Natural killer cell (primary cell): ENCODE measurements at regions not wholly inside any gene's neighbourhood (a gene's known extent, or its start where the extent isn't known, plus 50 kb on each side); places are given as distances from the start of the nearest gene placed in this dataset.

Source experiments
- ATAC-seq, 3 donors: fragments of 150-1000 bp in 2 of 3; fragments of 200-7000 bp in 1 of 3; cut with Tn5 transposase; 1 replicate in 1 of 3; 2 replicates in 2 of 3; pipeline ENCODE4 v1.10.0; 2021; ENCODE audit warnings: mild to moderate bottlenecking in 2 of 3, moderate library complexity in 2 of 3
- DNase-seq, 2 donors: peaks; one replicate each; pipeline versions ENCODE4 v3.0.0 to v3.0.0-alpha.2; 2013 to 2021; ENCODE audit warnings: mixed read lengths in 1 of 2
- H3K27ac ChIP-seq: one replicate; pipeline ENCODE4 v1.5.1; 2013; ENCODE audit warnings: mild to moderate bottlenecking, low read length
- H3K27me3 ChIP-seq: one replicate; pipeline ENCODE4 v1.6.1; 2013; ENCODE audit warnings: low read length; ENCODE audit not compliant: control insufficient read depth, insufficient read depth
- H3K36me3 ChIP-seq: one replicate; pipeline ENCODE4 v1.6.1; 2013; ENCODE audit warnings: low read length; ENCODE audit not compliant: control insufficient read depth, insufficient read depth
- H3K4me1 ChIP-seq: one replicate; pipeline ENCODE4 v1.6.1; 2013; ENCODE audit warnings: low read length; ENCODE audit not compliant: control insufficient read depth, insufficient read depth
- H3K4me3 ChIP-seq: one replicate; pipeline ENCODE4 v1.5.1; 2013; ENCODE audit warnings: low read length
- H3K9me3 ChIP-seq: one replicate; pipeline ENCODE4 v1.6.1; 2013; ENCODE audit warnings: low read length; ENCODE audit not compliant: control insufficient read depth, insufficient read depth
- H3K27ac Mint-ChIP-seq, 2 donors: one replicate each; pipeline ENCODE4 v1.8.0; 2022; ENCODE audit warnings: mild to moderate bottlenecking in 2 of 2, mixed read lengths in 2 of 2, moderate library complexity in 1 of 2
- H3K27me3 Mint-ChIP-seq, 2 donors: one replicate each; pipeline ENCODE4 v1.8.0; 2022; ENCODE audit warnings: low read depth in 2 of 2, mixed read lengths in 2 of 2
- H3K36me3 Mint-ChIP-seq: one replicate; pipeline ENCODE4 v1.8.0; 2022; ENCODE audit warnings: mixed read lengths
- H3K4me1 Mint-ChIP-seq, 2 donors: one replicate each; pipeline ENCODE4 v1.8.0; 2022; ENCODE audit warnings: mixed read lengths in 2 of 2
- H3K4me3 Mint-ChIP-seq: one replicate; pipeline ENCODE4 v1.8.0; 2022; ENCODE audit warnings: mild to moderate bottlenecking, moderate library complexity, mixed read lengths
- H3K9me3 Mint-ChIP-seq, 2 donors: one replicate each; pipeline ENCODE4 v1.8.0; 2022; ENCODE audit warnings: mixed read lengths in 2 of 2
- CTCF ChIP-seq: fragments of 200-600 bp; IDR thresholded peaks from one replicate; pipeline ENCODE4 v1.8.0; 2022; ENCODE audit warnings: antibody characterized with exemption
- WGBS: methylation state at CpG from one replicate; pipeline ENCODE4 v1.1.7; 2013; ENCODE audit warnings: missing lambda C conversion rate; ENCODE audit not compliant: insufficient coverage; 5-methylcytosine and 5-hydroxymethylcytosine counted together
- intact Hi-C: fragments of 100-400 bp; cut with micrococcal nuclease; formaldehyde crosslinking; loops from one replicate; pipeline ENCODE4 v1.14.2; 2022

GRCh38 chr13:39960191-39960590, 304.7 kb downstream of the COG6 start:
- TF ChIP-seq CTCF = no peak
- no peak overlapping the region for H3K4me3 Mint-ChIP-seq
- ATAC-seq = no peak
- Histone ChIP-seq H3K27ac (no peak overlapping the region), H3K9me3 (no peaks in the 10 kb centered on the region), H3K27me3 (no peaks in the 10 kb centered on the region), H3K36me3 (no peaks in the 10 kb centered on the region), H3K4me1 (no peaks in the 10 kb centered on the region), H3K4me3 (no peak overlapping the region)
- H3K27me3 Mint-ChIP-seq = peaks cover 2 to 4% of the 10 kb centered on the region in 2 donors
- 83% methylated on average over 3 of the region's 3 CpGs for WGBS
- no peak overlapping the region for H3K27ac Mint-ChIP-seq
- H3K4me1 Mint-ChIP-seq = peaks cover 10 to 15% of the 10 kb centered on the region in 2 donors
- DNase-seq = no peak
- H3K36me3 Mint-ChIP-seq = no peaks in the 10 kb centered on the region
- H3K9me3 Mint-ChIP-seq = no peaks in the 10 kb centered on the region
- intact Hi-C loops = no loop called here

GRCh38 chr13:39961036-39961435, 305.6 kb downstream of the COG6 start:
- H3K36me3 Mint-ChIP-seq = no peaks in the 10 kb centered on the region

DNA sequence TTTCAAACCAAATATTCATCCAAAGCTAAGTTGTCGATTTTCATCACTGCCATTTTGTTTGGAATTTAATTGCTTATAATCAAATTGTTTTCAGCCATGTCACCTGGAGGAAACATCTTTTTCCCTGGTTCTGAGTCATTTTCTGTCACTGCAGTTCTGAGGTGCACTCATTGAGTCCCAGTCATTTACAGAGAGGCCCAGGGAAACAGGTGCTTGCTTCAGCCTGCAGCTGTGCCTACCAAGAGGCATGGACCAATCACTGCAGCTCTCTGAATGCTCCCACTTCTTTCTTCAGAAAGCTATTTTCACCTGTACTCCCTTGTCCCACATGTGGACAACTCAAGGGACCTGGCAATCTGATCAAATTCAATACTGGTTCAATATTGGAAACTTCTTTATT, 308.1 kb downstream of the COG6 start:
- Histone ChIP-seq H3K27ac (no peak overlapping the region), H3K27me3 (no peaks in the 10 kb centered on the region), H3K36me3 (no peaks in the 10 kb centered on the region), H3K9me3 (no peaks in the 10 kb centered on the region), H3K4me3 (no peak overlapping the region), H3K4me1 (no peaks in the 10 kb centered on the region)
- Mint-ChIP-seq H3K9me3 (no peaks in the 10 kb centered on the region), H3K27ac (no peak overlapping the region), H3K36me3 (no peaks in the 10 kb centered on the region), H3K4me3 (no peak overlapping the region), H3K4me1 (no peaks in the 10 kb centered on the region), H3K27me3 (peaks cover 15 to 18% of the 10 kb centered on the region in 2 donors)
- TF ChIP-seq CTCF = no peak
- DNase-seq (no peak), ATAC-seq (no peak)
- WGBS = 86% methylated on average over 1 of the region's 1 CpG
- intact Hi-C loops = no loop called here

More at GRCh38 chr13:39961036-39961435, 305.6 kb downstream of the COG6 start:
- H3K9me3 ChIP-seq = no peaks in the 10 kb centered on the region
- no peak for TF ChIP-seq CTCF
- 94% methylated on average over 1 of the region's 1 CpG for WGBS
- H3K27me3 Mint-ChIP-seq = peaks cover 7 to 10% of the 10 kb centered on the region in 2 donors
- no peaks in the 10 kb centered on the region for H3K36me3 ChIP-seq
- no peaks in the 10 kb centered on the region for H3K27me3 ChIP-seq
- H3K27ac Mint-ChIP-seq = no peak overlapping the region
- H3K9me3 Mint-ChIP-seq = no peaks in the 10 kb centered on the region
- H3K4me3 ChIP-seq = no peak overlapping the region
- H3K4me1 Mint-ChIP-seq = peaks cover 10% of the 10 kb centered on the region in 2 donors
- DNase-seq (no peak), ATAC-seq (no peak)
- H3K4me3 Mint-ChIP-seq = no peak overlapping the region
- H3K27ac ChIP-seq = no peak overlapping the region
- no peaks in the 10 kb centered on the region for H3K4me1 ChIP-seq
- intact Hi-C loops = no loop called here

DNA sequence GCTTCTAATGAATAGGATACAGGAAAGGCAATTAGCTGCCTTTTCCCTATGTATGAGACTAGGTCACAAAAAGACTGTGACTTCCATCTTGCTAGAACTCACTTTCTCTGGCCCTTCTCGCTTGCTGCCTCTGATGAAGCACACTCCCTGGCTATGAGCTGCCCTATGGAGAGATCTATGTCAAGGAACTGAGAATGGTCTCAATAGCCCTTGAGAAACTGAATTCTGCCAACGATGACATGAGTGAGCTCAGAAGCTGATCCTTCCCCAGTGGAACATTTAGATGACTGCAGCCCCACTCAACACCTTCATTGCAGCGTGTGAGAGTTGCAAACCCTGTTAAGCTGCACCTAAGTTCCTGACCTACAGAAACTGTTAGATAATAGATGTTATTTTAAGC, 309.8 kb downstream of the COG6 start:
- Histone ChIP-seq H3K9me3 (no peaks in the 10 kb centered on the region), H3K36me3 (no peaks in the 10 kb centered on the region), H3K27me3 (no peaks in the 10 kb centered on the region), H3K27ac (no peak overlapping the region), H3K4me3 (no peak overlapping the region), H3K4me1 (no peaks in the 10 kb centered on the region)
- Mint-ChIP-seq H3K27me3 (peaks cover 18 to 22% of the 10 kb centered on the region in 2 donors), H3K27ac (no peak overlapping the region), H3K9me3 (no peaks in the 10 kb centered on the region), H3K36me3 (no peaks in the 10 kb centered on the region), H3K4me1 (no peaks in the 10 kb centered on the region), H3K4me3 (no peak overlapping the region)
- 90% methylated on average over 3 of the region's 3 CpGs for WGBS
- no peak for TF ChIP-seq CTCF
- ATAC-seq (no peak), DNase-seq (no peak)
- intact Hi-C loops = no loop called here
